Kidney (tissue), 13 donors: ENCODE measurements at regions not wholly inside any gene's neighbourhood (a gene's known extent, or its start where the extent isn't known, plus 50 kb on each side); places are given as distances from the start of the nearest gene placed in this dataset.

ENCODE experiments used
- DNase-seq, 5 donors: peaks; one replicate each; pipeline ENCODE4 v3.0.0-alpha.2; 2013 to 2020
- FAIRE-seq: peaks from 2 replicates; lab custom pipeline; 2012; peaks lifted over from hg19 to GRCh38; lab: Jason Lieb, UNC
- H3K27ac ChIP-seq, 2 donors: one replicate each; pipeline ENCODE4 v1.7.0; 2013; ENCODE audit warnings: low read depth in 2 of 2, low read length in 2 of 2, inconsistent platforms in 1 of 2
- H3K27me3 ChIP-seq: one replicate; pipeline ENCODE4 v1.7.1; 2013; ENCODE audit warnings: low read length, inconsistent platforms; ENCODE audit not compliant: control insufficient read depth, insufficient read depth
- H3K36me3 ChIP-seq, 3 donors: one replicate each; pipeline versions ENCODE4 v1.7.0 to v1.7.1; 2013; ENCODE audit warnings: low read length in 3 of 3, control low read depth in 1 of 3, inconsistent platforms in 1 of 3; ENCODE audit not compliant: insufficient read depth in 3 of 3, control insufficient read depth in 2 of 3
- H3K4me1 ChIP-seq, 3 donors: one replicate each; pipeline versions ENCODE4 v1.7.0 to v1.7.1; 2013; ENCODE audit warnings: low read length in 3 of 3, inconsistent platforms in 1 of 3, low read depth in 1 of 3; ENCODE audit not compliant: control insufficient read depth in 2 of 3, insufficient read depth in 2 of 3
- H3K4me3 ChIP-seq, 3 donors: one replicate each; pipeline versions ENCODE4 v1.7.0 to v1.8.1; 2013; ENCODE audit warnings: low read length in 3 of 3, control low read depth in 1 of 3, inconsistent platforms in 1 of 3
- H3K9ac ChIP-seq, 3 donors: one replicate each; pipeline versions ENCODE4 v1.7.0 to v1.7.1; 2013; ENCODE audit warnings: low read length in 3 of 3, control low read depth in 1 of 3, inconsistent platforms in 1 of 3
- H3K9me3 ChIP-seq, 3 donors: one replicate each; pipeline versions ENCODE4 v1.7.0 to v1.7.1; 2013; ENCODE audit warnings: low read length in 3 of 3, control low read depth in 1 of 3, inconsistent platforms in 1 of 3; ENCODE audit not compliant: control insufficient read depth in 2 of 3, insufficient read depth in 1 of 3
- intact Hi-C: fragments of 100-400 bp; cut with DNase I; formaldehyde crosslinking; loops from one replicate; pipeline ENCODE4 v1.11.1; 2022
- TF ChIP-seq, protein P1 (sequence below): IDR thresholded peaks from 3 replicates; pipeline ENCODE4 v1.5.1; 2012; ENCODE audit warnings: mild to moderate bottlenecking, moderate library complexity, borderline replicate concordance; ENCODE audit not compliant: insufficient read depth; ENCODE audit errors: extremely low read depth
- donor health status: control.
- donor health status: control.
- donor health status: control.
- donor health status: control.
- donor health status: control.
- donor health status: DM: yes; HTN: yes; CAD: no.
- donor health status: Normal renal cell carcinoma (clear cell type).

DNA sequence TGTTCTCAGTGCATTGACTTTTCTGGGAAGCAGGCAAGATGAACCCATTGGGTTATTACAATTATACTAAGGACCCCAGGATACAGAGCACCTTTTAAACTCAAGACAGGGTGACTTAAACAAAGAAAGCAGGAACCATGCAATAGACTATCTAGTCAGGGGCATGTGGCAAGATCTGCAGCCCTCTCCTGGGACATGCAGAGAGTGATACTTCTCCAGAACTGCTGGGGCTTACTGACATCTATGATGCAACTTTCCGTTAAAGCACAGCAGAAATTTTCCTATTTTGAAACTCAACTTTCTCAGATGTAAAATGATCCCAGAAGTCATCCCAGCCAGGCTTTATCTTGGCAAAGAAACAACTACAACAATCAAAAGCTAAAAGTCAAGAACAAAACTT lies 162.2 kb upstream of the HNMT start:
- Histone ChIP-seq H3K9ac (no peak overlapping the region), H3K27me3 (no peaks in the 10 kb centered on the region), H3K36me3 (no peaks in the 10 kb centered on the region), H3K27ac (no peak overlapping the region), H3K4me3 (no peak overlapping the region), H3K4me1 (no peaks in the 10 kb centered on the region), H3K9me3 (peaks cover 0 to 2% (median 0%) of the 10 kb centered on the region in 3 donors)
- FAIRE-seq (no peak), DNase-seq (no peak)
- intact Hi-C loops = no loop called here
- TF ChIP-seq, protein P1, sequence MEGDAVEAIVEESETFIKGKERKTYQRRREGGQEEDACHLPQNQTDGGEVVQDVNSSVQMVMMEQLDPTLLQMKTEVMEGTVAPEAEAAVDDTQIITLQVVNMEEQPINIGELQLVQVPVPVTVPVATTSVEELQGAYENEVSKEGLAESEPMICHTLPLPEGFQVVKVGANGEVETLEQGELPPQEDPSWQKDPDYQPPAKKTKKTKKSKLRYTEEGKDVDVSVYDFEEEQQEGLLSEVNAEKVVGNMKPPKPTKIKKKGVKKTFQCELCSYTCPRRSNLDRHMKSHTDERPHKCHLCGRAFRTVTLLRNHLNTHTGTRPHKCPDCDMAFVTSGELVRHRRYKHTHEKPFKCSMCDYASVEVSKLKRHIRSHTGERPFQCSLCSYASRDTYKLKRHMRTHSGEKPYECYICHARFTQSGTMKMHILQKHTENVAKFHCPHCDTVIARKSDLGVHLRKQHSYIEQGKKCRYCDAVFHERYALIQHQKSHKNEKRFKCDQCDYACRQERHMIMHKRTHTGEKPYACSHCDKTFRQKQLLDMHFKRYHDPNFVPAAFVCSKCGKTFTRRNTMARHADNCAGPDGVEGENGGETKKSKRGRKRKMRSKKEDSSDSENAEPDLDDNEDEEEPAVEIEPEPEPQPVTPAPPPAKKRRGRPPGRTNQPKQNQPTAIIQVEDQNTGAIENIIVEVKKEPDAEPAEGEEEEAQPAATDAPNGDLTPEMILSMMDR = no peak

DNA sequence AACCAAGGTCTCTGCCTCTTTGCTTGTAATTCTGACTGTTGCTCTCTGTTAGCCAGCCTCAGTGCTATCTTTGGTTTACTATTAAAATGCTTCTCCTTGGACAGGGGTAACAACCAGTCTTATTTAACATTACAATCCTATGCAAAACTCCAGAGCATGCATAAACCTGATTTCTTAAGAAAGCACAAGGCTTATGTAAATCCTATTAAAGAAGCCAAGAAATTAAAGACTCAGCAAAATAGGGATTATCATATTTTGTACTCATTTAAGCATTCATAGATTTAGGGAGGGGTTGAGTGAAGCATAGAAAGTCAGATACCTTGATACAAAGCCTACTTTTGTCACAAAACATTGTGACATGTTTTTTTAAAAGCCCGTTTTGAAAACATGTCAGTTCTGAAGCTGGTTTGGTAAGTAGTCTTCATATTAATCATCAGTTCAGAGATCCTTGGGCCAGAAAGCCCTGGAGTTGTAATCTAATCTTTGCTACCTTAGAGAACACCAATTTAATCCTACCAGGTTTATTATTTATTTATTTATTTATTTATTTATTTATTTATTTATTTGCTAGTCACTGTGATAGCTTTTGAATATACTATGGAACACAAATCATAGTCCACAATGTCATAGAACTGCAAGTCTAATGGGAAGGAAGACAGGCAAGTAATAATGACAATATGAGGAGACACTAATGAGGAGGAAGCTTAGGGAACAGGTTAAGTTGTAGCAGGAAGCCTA lies 158.0 kb upstream of the HNMT start:
- FAIRE-seq (no peak), DNase-seq (no peak)
- no peak overlapping the region for H3K27ac ChIP-seq
- H3K9ac ChIP-seq = no peak overlapping the region
- no peaks in the 10 kb centered on the region for H3K4me1 ChIP-seq
- H3K27me3 ChIP-seq = no peaks in the 10 kb centered on the region
- intact Hi-C loops = no loop called here
- H3K9me3 ChIP-seq = peaks cover 0 to 3% (median 0%) of the 10 kb centered on the region in 3 donors
- H3K36me3 ChIP-seq = no peaks in the 10 kb centered on the region
- TF ChIP-seq, protein P1 = no peak
- H3K4me3 ChIP-seq = no peak overlapping the region

DNA sequence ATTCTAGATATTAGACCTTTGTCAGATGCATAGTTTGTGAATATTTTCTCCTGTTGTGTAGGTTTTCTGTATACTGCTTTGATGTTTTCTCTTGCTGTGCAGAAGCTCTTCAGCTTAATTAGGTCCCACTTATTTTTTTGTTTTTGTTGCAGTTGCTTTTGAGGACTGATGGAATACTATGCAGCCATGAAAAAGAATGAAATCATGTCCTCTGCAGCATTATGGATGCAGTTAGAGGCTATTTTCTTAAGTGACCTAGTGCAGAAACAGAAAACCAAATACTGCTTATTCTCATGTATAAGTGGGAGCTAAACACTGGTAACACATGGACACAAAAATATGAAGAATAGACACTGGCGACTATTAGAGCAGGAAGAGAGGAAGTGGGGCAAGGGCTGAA lies 155.0 kb upstream of the HNMT start:
- DNase-seq (no peak), FAIRE-seq (no peak)
- TF ChIP-seq, protein P1 = no peak
- Histone ChIP-seq H3K9me3 (peaks cover 0 to 3% (median 0%) of the 10 kb centered on the region in 3 donors), H3K9ac (no peak overlapping the region), H3K4me3 (no peak overlapping the region), H3K36me3 (no peaks in the 10 kb centered on the region), H3K27me3 (no peaks in the 10 kb centered on the region), H3K27ac (no peak overlapping the region), H3K4me1 (no peaks in the 10 kb centered on the region)
- intact Hi-C loops = no loop called here

DNA sequence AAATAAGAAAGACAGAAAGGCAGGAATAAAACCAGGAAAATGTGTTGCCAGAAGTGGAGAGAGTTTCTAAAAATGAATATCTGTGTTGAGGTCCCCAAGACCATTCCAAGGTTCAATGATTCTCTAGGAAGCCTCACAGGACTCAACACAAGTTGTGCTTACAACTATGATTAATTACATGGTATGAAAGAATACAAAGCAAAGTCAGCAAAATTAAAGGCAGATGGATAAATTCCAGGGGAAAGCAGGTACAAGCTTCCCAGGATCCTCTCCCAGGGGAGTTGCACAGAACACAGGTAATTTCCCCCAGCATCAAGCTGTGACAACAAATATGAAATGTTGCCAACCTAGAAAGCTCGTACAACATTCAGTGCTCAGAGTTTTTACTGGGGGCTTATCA lies 154.4 kb upstream of the HNMT start:
- H3K4me3 ChIP-seq = no peak overlapping the region
- intact Hi-C loops = no loop called here
- H3K36me3 ChIP-seq = no peaks in the 10 kb centered on the region
- no peak overlapping the region for H3K27ac ChIP-seq
- FAIRE-seq = no peak
- TF ChIP-seq, protein P1 = no peak
- no peaks in the 10 kb centered on the region for H3K27me3 ChIP-seq
- no peak for DNase-seq
- no peak overlapping the region for H3K9ac ChIP-seq
- H3K4me1 ChIP-seq = no peaks in the 10 kb centered on the region
- peaks cover 0 to 3% (median 0%) of the 10 kb centered on the region in 3 donors for H3K9me3 ChIP-seq
